Breast epithelium (tissue), 4 donors: ENCODE measurements at regions not wholly inside any gene's neighbourhood (a gene's known extent, or its start where the extent isn't known, plus 50 kb on each side); places are given as distances from the start of the nearest gene placed in this dataset.
A peak's percentile ranks its signal among the peaks of the same experiment; 100 is the strongest.

Source experiments
- DNase-seq, 2 donors: peaks; one replicate each; pipeline ENCODE4 v3.0.0-alpha.2; 2019; ENCODE audit warnings: low spot score in 2 of 2
- H3K27ac ChIP-seq, 2 donors: fragments of 200-600 bp; sonication (generic) in 1 of 2; one replicate each; pipeline ENCODE4 v1.5.1; 2016 to 2019; ENCODE audit warnings: mild to moderate bottlenecking in 1 of 2
- H3K27me3 ChIP-seq, 2 donors: fragments of 200-600 bp; sonication (generic) in 1 of 2; one replicate each; pipeline versions ENCODE4 v1.5.1 to v1.6.0; 2017 to 2019; ENCODE audit warnings: control low read depth in 1 of 2, mild to moderate bottlenecking in 1 of 2
- H3K36me3 ChIP-seq: fragments of 200-600 bp; one replicate; pipeline ENCODE4 v1.5.1; 2019
- H3K4me1 ChIP-seq, 2 donors: fragments of 200-600 bp; sonication (generic); one replicate each; pipeline ENCODE4 v1.5.1; 2016 to 2019; ENCODE audit warnings: control low read depth in 1 of 2
- H3K4me3 ChIP-seq, 3 donors: fragments of 200-600 bp; sonication (generic); 1 replicate in 2 of 3; 2 replicates in 1 of 3; pipeline ENCODE4 v1.5.1; 2016 to 2019; ENCODE audit warnings: mild to moderate bottlenecking in 3 of 3, moderate library complexity in 2 of 3
- H3K9me3 ChIP-seq, 2 donors: fragments of 200-600 bp; sonication (generic) in 1 of 2; one replicate each; pipeline ENCODE4 v1.5.1; 2016 to 2019; ENCODE audit warnings: control low read depth in 1 of 2
- POLR2A ChIP-seq: fragments of 450-650 bp; IDR thresholded peaks from one replicate; pipeline ENCODE4 v1.6.1; 2016; ENCODE audit warnings: antibody characterized with exemption, mild to moderate bottlenecking, moderate library complexity
- POLR2AphosphoS5 ChIP-seq, 3 donors: sonication (generic); formaldehyde crosslinking; IDR thresholded peaks; one replicate each; pipeline ENCODE4 v1.6.1; 2017; ENCODE audit warnings: antibody characterized with exemption in 3 of 3
- intact Hi-C: fragments of 100-400 bp; cut with DNase I; formaldehyde crosslinking; loops from one replicate; pipeline ENCODE4 v1.15.1; 2023; ENCODE audit warnings: low total_unique reads
- TF ChIP-seq, protein P1 (sequence below), 3 donors: fragments of 450-650 bp; IDR thresholded peaks; one replicate each; pipeline ENCODE4 v1.5.1; 2016 to 2017; ENCODE audit warnings: antibody characterized with exemption in 3 of 3, mild to moderate bottlenecking in 3 of 3, moderate library complexity in 3 of 3

GRCh38 chr6:6808915-6809314 is 220.4 kb downstream of the LY86 start:
- intact Hi-C loops = no loop called here
- no peak for DNase-seq
- TF ChIP-seq, protein P1, sequence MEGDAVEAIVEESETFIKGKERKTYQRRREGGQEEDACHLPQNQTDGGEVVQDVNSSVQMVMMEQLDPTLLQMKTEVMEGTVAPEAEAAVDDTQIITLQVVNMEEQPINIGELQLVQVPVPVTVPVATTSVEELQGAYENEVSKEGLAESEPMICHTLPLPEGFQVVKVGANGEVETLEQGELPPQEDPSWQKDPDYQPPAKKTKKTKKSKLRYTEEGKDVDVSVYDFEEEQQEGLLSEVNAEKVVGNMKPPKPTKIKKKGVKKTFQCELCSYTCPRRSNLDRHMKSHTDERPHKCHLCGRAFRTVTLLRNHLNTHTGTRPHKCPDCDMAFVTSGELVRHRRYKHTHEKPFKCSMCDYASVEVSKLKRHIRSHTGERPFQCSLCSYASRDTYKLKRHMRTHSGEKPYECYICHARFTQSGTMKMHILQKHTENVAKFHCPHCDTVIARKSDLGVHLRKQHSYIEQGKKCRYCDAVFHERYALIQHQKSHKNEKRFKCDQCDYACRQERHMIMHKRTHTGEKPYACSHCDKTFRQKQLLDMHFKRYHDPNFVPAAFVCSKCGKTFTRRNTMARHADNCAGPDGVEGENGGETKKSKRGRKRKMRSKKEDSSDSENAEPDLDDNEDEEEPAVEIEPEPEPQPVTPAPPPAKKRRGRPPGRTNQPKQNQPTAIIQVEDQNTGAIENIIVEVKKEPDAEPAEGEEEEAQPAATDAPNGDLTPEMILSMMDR (IDR thresholded peaks at IDR 0.05) = no peak
- no peak for TF ChIP-seq POLR2A
- TF ChIP-seq POLR2AphosphoS5 (IDR thresholded peaks at IDR 0.05) = no peak
- no peaks in the 10 kb centered on the region for H3K27me3 ChIP-seq
- no peaks in the 10 kb centered on the region for H3K9me3 ChIP-seq
- H3K36me3 ChIP-seq = no peaks in the 10 kb centered on the region
- H3K4me3 ChIP-seq = no peak overlapping the region
- H3K4me1 ChIP-seq = peaks cover 0 to 5% of the 10 kb centered on the region in 2 donors
- H3K27ac ChIP-seq = no peak overlapping the region

GRCh38 chr6:6810727-6811126 is 222.2 kb downstream of the LY86 start:
- Histone ChIP-seq H3K27me3 (no peaks in the 10 kb centered on the region), H3K27ac (peak overlapping the region; percentile 71 to 81)

GRCh38 chr6:6811128-6812009 is 222.8 kb downstream of the LY86 start:
- Histone ChIP-seq H3K4me3 (peak overlapping the region; percentile 19 to 57 (median 42)), H3K27me3 (no peaks in the 10 kb centered on the region), H3K4me1 (peaks cover 0 to 5% of the 10 kb centered on the region in 2 donors), H3K36me3 (no peaks in the 10 kb centered on the region), H3K9me3 (no peaks in the 10 kb centered on the region), H3K27ac (peak overlapping the region; percentile 71 to 81)
- TF ChIP-seq, protein P1 (IDR thresholded peaks at IDR 0.05) = no peak
- peak in 1 of 3 donors; percentile 8 for TF ChIP-seq POLR2AphosphoS5 (IDR thresholded peaks at IDR 0.05)
- peak; percentile 62 to 77 for DNase-seq
- intact Hi-C loops = no loop called here

More at GRCh38 chr6:6810727-6811126, 222.2 kb downstream of the LY86 start:
- Histone ChIP-seq H3K9me3 (no peaks in the 10 kb centered on the region), H3K4me1 (peaks cover 0 to 5% of the 10 kb centered on the region in 2 donors), H3K4me3 (peak overlapping the region in 2 of 3 donors; percentile 42 to 57), H3K36me3 (no peaks in the 10 kb centered on the region)
- DNase-seq = no peak
- intact Hi-C loops = no loop called here
- TF ChIP-seq POLR2AphosphoS5 (IDR thresholded peaks at IDR 0.05) (no peak), POLR2A (no peak)
- TF ChIP-seq, protein P1 (IDR thresholded peaks at IDR 0.05) = no peak

GRCh38 chr6:6812427-6812826 is 223.9 kb downstream of the LY86 start:
- Histone ChIP-seq H3K27me3 (no peaks in the 10 kb centered on the region), H3K4me1 (peaks cover 0 to 5% of the 10 kb centered on the region in 2 donors), H3K4me3 (no peak overlapping the region), H3K9me3 (no peaks in the 10 kb centered on the region), H3K27ac (no peak overlapping the region), H3K36me3 (no peaks in the 10 kb centered on the region)
- intact Hi-C loops = no loop called here
- DNase-seq = no peak
- TF ChIP-seq, protein P1 (IDR thresholded peaks at IDR 0.05) = no peak
- TF ChIP-seq POLR2A = no peak
- no peak for TF ChIP-seq POLR2AphosphoS5 (IDR thresholded peaks at IDR 0.05)

DNA sequence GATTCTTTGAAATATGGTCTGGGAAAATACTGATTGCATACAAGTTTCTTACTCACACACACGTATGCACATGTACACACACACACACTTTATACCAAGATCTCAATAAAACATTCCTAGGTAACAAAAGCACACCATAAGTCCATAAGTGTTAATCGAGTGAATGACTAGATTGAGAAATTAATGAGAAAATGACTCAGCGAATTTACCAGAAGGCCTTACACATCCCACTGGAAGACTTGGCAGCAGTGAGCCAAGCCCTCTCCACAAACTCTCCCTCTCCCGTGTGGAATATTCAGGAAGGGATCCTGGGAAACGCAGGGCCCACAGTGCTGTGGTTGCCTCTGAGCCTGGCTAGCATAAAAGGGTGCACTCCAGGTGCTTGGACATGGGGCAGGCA is 227.2 kb downstream of the LY86 start:
- intact Hi-C loops = no loop called here
- H3K9me3 ChIP-seq = no peaks in the 10 kb centered on the region
- no peak overlapping the region for H3K27ac ChIP-seq
- DNase-seq = no peak
- H3K4me3 ChIP-seq = no peak overlapping the region
- TF ChIP-seq POLR2AphosphoS5 (IDR thresholded peaks at IDR 0.05) (no peak), POLR2A (no peak)
- TF ChIP-seq, protein P1 (IDR thresholded peaks at IDR 0.05) = no peak
- peaks cover 0 to 5% of the 10 kb centered on the region in 2 donors for H3K4me1 ChIP-seq
- no peaks in the 10 kb centered on the region for H3K36me3 ChIP-seq
- no peaks in the 10 kb centered on the region for H3K27me3 ChIP-seq
